GM23248 (cell line): ENCODE measurements at regions not wholly inside any gene's neighbourhood (a gene's known extent, or its start where the extent isn't known, plus 50 kb on each side); places are given as distances from the start of the nearest gene placed in this dataset.

Experiments used
- DNase-seq: peaks from one replicate; pipeline ENCODE4 v3.0.0-alpha.2; 2015
- H2AFZ ChIP-seq: fragments of 200-600 bp; sonication (generic); 2 replicates; pipeline ENCODE4 v1.6.1; 2016; ENCODE audit warnings: antibody characterized with exemption
- H3F3A ChIP-seq: fragments of 200-600 bp; sonication (generic); 2 replicates; pipeline ENCODE4 v1.6.1; 2016; ENCODE audit warnings: mild to moderate bottlenecking, antibody characterized with exemption, mixed run types; ENCODE audit not compliant: insufficient read depth
- H3K27ac ChIP-seq: fragments of 200-600 bp; sonication (generic); 2 replicates; pipeline ENCODE4 v1.5.1; 2016; ENCODE audit warnings: mild to moderate bottlenecking
- H3K27me3 ChIP-seq: fragments of 200-600 bp; sonication (generic); replicated peaks from 2 replicates; pipeline ENCODE4 v1.6.1; 2016; ENCODE audit warnings: mild to moderate bottlenecking; ENCODE audit not compliant: insufficient read depth
- H3K36me3 ChIP-seq: fragments of 200-600 bp; sonication (generic); 2 replicates; pipeline ENCODE4 v1.6.1; 2016; ENCODE audit warnings: low read depth, mild to moderate bottlenecking
- H3K4me1 ChIP-seq: fragments of 200-600 bp; sonication (generic); 2 replicates; pipeline ENCODE4 v1.6.1; 2016; ENCODE audit warnings: mild to moderate bottlenecking; ENCODE audit not compliant: insufficient read depth
- H3K4me2 ChIP-seq: fragments of 200-600 bp; sonication (generic); one replicate; pipeline ENCODE4 v1.6.1; 2016; ENCODE audit warnings: mild to moderate bottlenecking; ENCODE audit not compliant: unreplicated experiment
- H3K4me3 ChIP-seq: fragments of 200-600 bp; sonication (generic); 2 replicates; pipeline ENCODE4 v1.5.1; 2016; ENCODE audit warnings: mild to moderate bottlenecking
- H3K79me2 ChIP-seq: fragments of 200-600 bp; sonication (generic); 2 replicates; pipeline ENCODE4 v1.6.1; 2016; ENCODE audit warnings: mild to moderate bottlenecking; ENCODE audit not compliant: insufficient read depth
- H3K9ac ChIP-seq: fragments of 200-600 bp; sonication (generic); 2 replicates; pipeline ENCODE4 v1.6.1; 2016; ENCODE audit warnings: mild to moderate bottlenecking
- H3K9me2 ChIP-seq: fragments of 200-600 bp; sonication (generic); 2 replicates; pipeline ENCODE4 v1.6.1; 2016; ENCODE audit warnings: mixed run types, mild to moderate bottlenecking, moderate library complexity; ENCODE audit not compliant: insufficient read depth
- H3K9me3 ChIP-seq: fragments of 200-600 bp; sonication (generic); one replicate; pipeline ENCODE4 v1.6.1; 2017; ENCODE audit warnings: low read depth
- H4K20me1 ChIP-seq: fragments of 200-600 bp; sonication (generic); 2 replicates; pipeline ENCODE4 v1.6.0; 2016; ENCODE audit not compliant: insufficient read depth
- EZH2 ChIP-seq: fragments of 200-600 bp; sonication (generic); IDR thresholded peaks from 2 replicates; pipeline ENCODE4 v1.6.1; 2018; ENCODE audit warnings: antibody characterized with exemption, mild to moderate bottlenecking; ENCODE audit not compliant: insufficient read depth, poor library complexity, severe bottlenecking
- EZH2phosphoT487 ChIP-seq: fragments of 200-600 bp; sonication (generic); IDR thresholded peaks from 2 replicates; pipeline ENCODE4 v1.6.1; 2018; ENCODE audit warnings: antibody characterized with exemption, moderate library complexity, mild to moderate bottlenecking, low read depth; ENCODE audit not compliant: insufficient read depth
- WGBS, 2 experiments: methylation state at CpG; one replicate each; pipeline ENCODE4 v1.1.6; 2015 to 2017; ENCODE audit warnings: low lambda C conversion rate in 2 of 2, low coverage in 1 of 2; ENCODE audit errors: missing lambda C conversion rate in 2 of 2; 5-methylcytosine and 5-hydroxymethylcytosine counted together
- in situ Hi-C: fragments of 300-500 bp; cut with MboI; formaldehyde crosslinking; loops from 2 replicates; pipeline ENCODE4 v1.15.0; 2020

GRCh38 chr7:134391223-134391622, 67.7 kb downstream of the AKR1B1 start:
- Histone ChIP-seq H3K36me3 (no peaks in the 10 kb centered on the region), H3K4me2 (no peak overlapping the region), H3K9me3 (no peaks in the 10 kb centered on the region), H4K20me1 (no peaks in the 10 kb centered on the region), H3K4me3 (no peak overlapping the region), H3K27ac (no peak overlapping the region), H3K4me1 (no peaks in the 10 kb centered on the region), H3K79me2 (no peaks in the 10 kb centered on the region), H2AFZ (no peak overlapping the region), H3K9ac (no peak overlapping the region), H3F3A (no peaks in the 10 kb centered on the region), H3K27me3 (no peaks in the 10 kb centered on the region; the same call in 1 of the 2 replicates), H3K9me2 (no peaks in the 10 kb centered on the region)
- WGBS, 2 experiments = 64 to 74% methylated on average over 7 of the region's 7 CpGs
- in situ Hi-C loops = no loop called here
- TF ChIP-seq EZH2 (no peak), EZH2phosphoT487 (no peak)
- DNase-seq = no peak

DNA sequence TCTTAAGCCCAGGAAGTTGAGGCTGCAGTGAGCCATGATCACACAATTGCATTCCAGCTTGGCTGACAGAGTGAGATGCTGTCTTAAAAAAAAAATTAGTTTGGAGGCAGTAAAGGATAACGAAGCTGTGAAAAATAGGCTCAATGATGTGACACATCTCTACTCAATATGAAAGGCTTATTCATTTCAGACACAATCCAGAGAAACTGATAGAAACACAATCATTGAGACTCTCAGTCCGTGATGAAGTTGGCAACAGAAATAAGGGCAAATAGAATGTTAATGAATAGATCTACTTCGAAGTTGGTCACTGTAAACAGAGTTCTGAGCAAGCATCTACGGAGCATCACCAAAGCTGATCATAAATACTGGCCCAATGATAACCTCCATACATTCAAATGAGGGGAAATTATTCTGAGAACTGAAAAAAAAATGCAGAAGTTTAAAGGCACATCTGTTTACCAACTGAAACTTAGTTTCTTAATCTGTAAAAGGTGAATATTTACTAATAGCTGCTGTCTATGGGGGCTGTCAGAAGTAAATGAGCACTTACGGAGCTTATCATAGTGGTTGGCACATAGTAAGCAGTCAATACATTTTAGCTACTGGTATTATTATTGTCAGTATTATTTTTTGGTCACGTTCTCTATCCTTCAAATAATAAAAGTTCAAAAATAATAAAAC, 70.4 kb downstream of the AKR1B1 start:
- Histone ChIP-seq H3K9me2 (no peaks in the 10 kb centered on the region), H3K27ac (no peak overlapping the region), H3K9me3 (no peaks in the 10 kb centered on the region), H3K4me2 (no peak overlapping the region), H3F3A (no peaks in the 10 kb centered on the region), H2AFZ (no peak overlapping the region), H3K4me1 (no peaks in the 10 kb centered on the region), H3K4me3 (no peak overlapping the region), H3K36me3 (no peaks in the 10 kb centered on the region), H3K9ac (no peak overlapping the region), H3K79me2 (no peaks in the 10 kb centered on the region), H3K27me3 (no peaks in the 10 kb centered on the region; the same call in 1 of the 2 replicates), H4K20me1 (no peaks in the 10 kb centered on the region)
- TF ChIP-seq EZH2phosphoT487 = no peak
- TF ChIP-seq EZH2 = no peak
- in situ Hi-C loops = no loop called here
- no peak for DNase-seq
- WGBS, 2 experiments = 49 to 50% methylated on average over 6 of the region's 6 CpGs

- no peak overlapping the region for H3K9ac ChIP-seq
- H3K36me3 ChIP-seq = no peaks in the 10 kb centered on the region
- 70 to 75% methylated on average over 7 of the region's 7 CpGs for WGBS, 2 experiments
- H3K79me2 ChIP-seq = no peaks in the 10 kb centered on the region
- no peak for DNase-seq
- H2AFZ ChIP-seq = no peak overlapping the region
- H3K27me3 ChIP-seq = no peaks in the 10 kb centered on the region
- H3K4me1 ChIP-seq = 0 out of 2 replicates have a peak, but pooled peaks cover 3% of the 10 kb centered on the region
- no peak overlapping the region for H3K4me2 ChIP-seq
- TF ChIP-seq EZH2phosphoT487 = no peak
- TF ChIP-seq EZH2 = no peak
- H3F3A ChIP-seq = no peaks in the 10 kb centered on the region
- H3K27ac ChIP-seq = no peak overlapping the region
- H3K9me2 ChIP-seq = no peaks in the 10 kb centered on the region
- in situ Hi-C loops = no loop called here
- no peaks in the 10 kb centered on the region for H3K9me3 ChIP-seq
- no peak overlapping the region for H3K4me3 ChIP-seq
- H4K20me1 ChIP-seq = no peaks in the 10 kb centered on the region
Measured at GRCh38 chr7:134378562-134378961, 61.8 kb upstream of the SLC35B4 start.

- H3K9ac ChIP-seq = no peak overlapping the region
- H3K4me3 ChIP-seq = no peak overlapping the region
- H3K9me2 ChIP-seq = no peaks in the 10 kb centered on the region
- H3K4me2 ChIP-seq = no peak overlapping the region
- DNase-seq = no peak
- no peaks in the 10 kb centered on the region for H3F3A ChIP-seq
- no peaks in the 10 kb centered on the region for H3K27me3 ChIP-seq
- in situ Hi-C loops = no loop called here
- H3K27ac ChIP-seq = no peak overlapping the region
- no peaks in the 10 kb centered on the region for H3K79me2 ChIP-seq
- H3K4me1 ChIP-seq = 0 out of 2 replicates have a peak, but pooled peaks cover 3% of the 10 kb centered on the region
- H2AFZ ChIP-seq = no peak overlapping the region
- no peaks in the 10 kb centered on the region for H3K9me3 ChIP-seq
- TF ChIP-seq EZH2phosphoT487 (no peak), EZH2 (no peak)
- no peaks in the 10 kb centered on the region for H4K20me1 ChIP-seq
- no peaks in the 10 kb centered on the region for H3K36me3 ChIP-seq
Measured at GRCh38 chr7:134376693-134377092, 60.0 kb upstream of the SLC35B4 start.

- H3K4me3 ChIP-seq = no peak overlapping the region
- no peak overlapping the region for H3K4me2 ChIP-seq
- no peaks in the 10 kb centered on the region for H3K36me3 ChIP-seq
- DNase-seq = peak; percentile 24
- H4K20me1 ChIP-seq = no peaks in the 10 kb centered on the region
- no peak overlapping the region for H2AFZ ChIP-seq
- H3K79me2 ChIP-seq = no peaks in the 10 kb centered on the region
- in situ Hi-C loops = no loop called here
- H3K9me2 ChIP-seq = no peaks in the 10 kb centered on the region
- no peaks in the 10 kb centered on the region for H3F3A ChIP-seq
- H3K9me3 ChIP-seq = no peaks in the 10 kb centered on the region
- WGBS, 2 experiments = 75 to 78% methylated on average over 5 of the region's 5 CpGs
- H3K9ac ChIP-seq = no peak overlapping the region
- no peak overlapping the region for H3K27ac ChIP-seq
- TF ChIP-seq EZH2phosphoT487 (no peak), EZH2 (no peak)
- no peaks in the 10 kb centered on the region for H3K27me3 ChIP-seq
- H3K4me1 ChIP-seq = 0 out of 2 replicates have a peak, but pooled peaks cover 3% of the 10 kb centered on the region
Measured at GRCh38 chr7:134375206-134375605, 58.5 kb upstream of the SLC35B4 start.
